ENCODE measurements at regions not wholly inside any gene's neighbourhood (a gene's known extent, or its start where the extent isn't known, plus 50 kb on each side); places are given as distances from the start of the nearest gene placed in this dataset.
"Not testable (repeated sequence)": the region's sequence is repeated elsewhere in the genome, so short reads cannot be mapped to it uniquely, and the experiment has no call there.

DNA sequence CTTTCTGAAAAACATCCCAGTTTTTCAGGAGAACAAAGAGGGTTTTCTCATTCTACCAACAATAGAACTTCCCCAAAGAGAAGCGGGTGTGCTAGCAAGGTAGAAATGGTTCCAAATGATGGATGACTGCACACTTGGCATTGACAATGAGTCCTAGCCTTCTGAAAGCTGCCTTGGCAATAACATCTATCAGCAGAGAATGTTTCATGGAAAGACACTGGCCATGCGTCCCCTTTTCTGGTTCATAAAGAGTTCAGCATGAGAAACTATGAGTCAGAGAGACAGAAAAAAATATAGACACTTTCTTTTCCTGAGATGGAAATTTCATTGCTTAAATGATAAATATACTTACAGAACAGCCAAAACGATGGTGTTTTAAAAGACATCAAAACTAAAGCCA, 236.9 kb upstream of the PRKX start:
- DNase-seq, result peak; percentile 13
- H3K4me1 Mint-ChIP-seq (ENCODE audit: low read depth, unreplicated experiment), result peaks cover 25% of the 10 kb centered on the region
- H3K36me3 Mint-ChIP-seq (ENCODE audit: insufficient read depth, unreplicated experiment), result peaks cover 5% of the 10 kb centered on the region
- H3K27ac Mint-ChIP-seq (ENCODE audit: unreplicated experiment), result peak overlapping the region; percentile 72
- TF ChIP-seq, protein P1, sequence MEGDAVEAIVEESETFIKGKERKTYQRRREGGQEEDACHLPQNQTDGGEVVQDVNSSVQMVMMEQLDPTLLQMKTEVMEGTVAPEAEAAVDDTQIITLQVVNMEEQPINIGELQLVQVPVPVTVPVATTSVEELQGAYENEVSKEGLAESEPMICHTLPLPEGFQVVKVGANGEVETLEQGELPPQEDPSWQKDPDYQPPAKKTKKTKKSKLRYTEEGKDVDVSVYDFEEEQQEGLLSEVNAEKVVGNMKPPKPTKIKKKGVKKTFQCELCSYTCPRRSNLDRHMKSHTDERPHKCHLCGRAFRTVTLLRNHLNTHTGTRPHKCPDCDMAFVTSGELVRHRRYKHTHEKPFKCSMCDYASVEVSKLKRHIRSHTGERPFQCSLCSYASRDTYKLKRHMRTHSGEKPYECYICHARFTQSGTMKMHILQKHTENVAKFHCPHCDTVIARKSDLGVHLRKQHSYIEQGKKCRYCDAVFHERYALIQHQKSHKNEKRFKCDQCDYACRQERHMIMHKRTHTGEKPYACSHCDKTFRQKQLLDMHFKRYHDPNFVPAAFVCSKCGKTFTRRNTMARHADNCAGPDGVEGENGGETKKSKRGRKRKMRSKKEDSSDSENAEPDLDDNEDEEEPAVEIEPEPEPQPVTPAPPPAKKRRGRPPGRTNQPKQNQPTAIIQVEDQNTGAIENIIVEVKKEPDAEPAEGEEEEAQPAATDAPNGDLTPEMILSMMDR (IDR thresholded peaks at IDR 0.05; ENCODE audit: unreplicated experiment), result no peak
- no TSS peak for BruUV-seq (replicated peaks)
- intact Hi-C loops (cut with micrococcal nuclease; ENCODE audit: unreplicated experiment), result no loop called here
- no peak overlapping the region for H3K4me3 Mint-ChIP-seq (ENCODE audit: low read depth, unreplicated experiment)
- no peaks in the 10 kb centered on the region for H3K27me3 Mint-ChIP-seq (ENCODE audit: unreplicated experiment)
- H3K9me3 Mint-ChIP-seq (ENCODE audit: low read depth, unreplicated experiment), result no peaks in the 10 kb centered on the region
- CTCF ChIA-PET, result interaction anchor here (0.7 to 1.1 kb wide), 2 partner anchors 10 to 1073 kb away, joined by 4 to 8 read pairs; no protein-coding TSS in a partner anchor

DNA sequence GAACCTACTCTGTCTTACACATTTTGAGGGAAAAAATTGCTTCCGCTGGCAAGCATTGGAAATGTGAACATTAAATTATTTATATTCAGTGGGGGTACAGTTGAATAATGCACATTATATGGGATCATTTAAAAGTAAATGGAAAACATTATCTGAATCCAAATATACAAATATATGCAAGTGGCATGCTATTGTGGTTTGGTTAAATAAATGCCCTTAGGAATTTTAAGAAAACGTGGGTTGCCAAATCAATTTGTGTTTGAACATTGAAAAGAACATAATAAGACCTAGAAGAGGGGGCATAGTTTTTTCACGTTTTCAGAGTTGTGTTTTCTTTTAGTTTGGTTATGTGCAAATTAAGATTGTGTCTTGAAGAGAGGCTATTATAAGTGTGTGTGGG, 230.5 kb upstream of the PRKX start:
- Mint-ChIP-seq H3K27ac (ENCODE audit: unreplicated experiment) (no peak overlapping the region), H3K36me3 (ENCODE audit: insufficient read depth, unreplicated experiment) (peaks cover 9% of the 10 kb centered on the region), H3K4me3 (ENCODE audit: low read depth, unreplicated experiment) (no peak overlapping the region), H3K27me3 (ENCODE audit: unreplicated experiment) (no peaks in the 10 kb centered on the region), H3K9me3 (ENCODE audit: low read depth, unreplicated experiment) (peaks cover 4% of the 10 kb centered on the region), H3K4me1 (ENCODE audit: low read depth, unreplicated experiment) (no peaks in the 10 kb centered on the region)
- intact Hi-C loops (cut with micrococcal nuclease; ENCODE audit: unreplicated experiment), result no loop called here
- no TSS peak for BruUV-seq (replicated peaks)
- CTCF ChIA-PET, result no interaction called here
- TF ChIP-seq, protein P1 (IDR thresholded peaks at IDR 0.05; ENCODE audit: unreplicated experiment), result no peak
- DNase-seq, result no peak

DNA sequence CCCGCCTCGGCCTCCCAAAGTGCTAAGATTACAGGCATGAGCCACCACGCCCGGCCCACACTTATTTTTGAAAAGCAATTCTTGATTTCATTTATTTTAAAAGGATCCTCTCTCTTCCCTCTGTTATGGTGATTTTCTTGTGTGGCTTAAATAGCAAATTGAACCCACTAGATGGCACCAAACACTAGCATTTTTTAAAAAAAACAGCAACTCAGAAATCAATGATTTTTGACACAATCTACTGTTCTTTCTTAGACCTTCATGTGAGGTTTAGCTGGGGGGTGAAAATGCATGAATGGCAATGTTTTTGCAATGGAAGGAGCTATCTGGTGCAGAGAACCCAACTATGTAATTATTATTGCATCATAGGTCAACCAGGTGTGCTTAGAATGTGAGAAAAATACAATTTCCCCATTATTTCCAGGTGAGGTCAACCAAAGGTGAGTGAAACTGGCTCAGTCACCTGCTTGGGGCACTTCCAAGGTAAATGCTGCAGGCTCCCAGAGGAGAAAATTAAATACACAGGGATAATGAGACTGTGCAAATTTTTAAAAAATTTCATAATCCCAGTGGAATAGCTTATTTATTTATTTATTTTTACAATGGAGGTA, 226.7 kb upstream of the PRKX start:
- H3K27me3 Mint-ChIP-seq (ENCODE audit: unreplicated experiment), result no peaks in the 10 kb centered on the region
- H3K27ac Mint-ChIP-seq (ENCODE audit: unreplicated experiment), result peak overlapping the region; percentile 93
- peaks cover 4% of the 10 kb centered on the region for H3K9me3 Mint-ChIP-seq (ENCODE audit: low read depth, unreplicated experiment)
- DNase-seq, result peak; percentile 57
- intact Hi-C loops (cut with micrococcal nuclease; ENCODE audit: unreplicated experiment), result no loop called here
- no TSS peak for BruUV-seq (replicated peaks)
- no peaks in the 10 kb centered on the region for H3K4me1 Mint-ChIP-seq (ENCODE audit: low read depth, unreplicated experiment)
- H3K4me3 Mint-ChIP-seq (ENCODE audit: low read depth, unreplicated experiment), result peak overlapping the region; percentile 6
- TF ChIP-seq, protein P1 (IDR thresholded peaks at IDR 0.05; ENCODE audit: unreplicated experiment), result no peak
- CTCF ChIA-PET, result interaction anchor here (0.8 to 1.9 kb wide), 4 partner anchors 10 to 323 kb away, joined by 3 to 19 read pairs (median 6); no protein-coding TSS in a partner anchor
- H3K36me3 Mint-ChIP-seq (ENCODE audit: insufficient read depth, unreplicated experiment), result peaks cover 9% of the 10 kb centered on the region

DNA sequence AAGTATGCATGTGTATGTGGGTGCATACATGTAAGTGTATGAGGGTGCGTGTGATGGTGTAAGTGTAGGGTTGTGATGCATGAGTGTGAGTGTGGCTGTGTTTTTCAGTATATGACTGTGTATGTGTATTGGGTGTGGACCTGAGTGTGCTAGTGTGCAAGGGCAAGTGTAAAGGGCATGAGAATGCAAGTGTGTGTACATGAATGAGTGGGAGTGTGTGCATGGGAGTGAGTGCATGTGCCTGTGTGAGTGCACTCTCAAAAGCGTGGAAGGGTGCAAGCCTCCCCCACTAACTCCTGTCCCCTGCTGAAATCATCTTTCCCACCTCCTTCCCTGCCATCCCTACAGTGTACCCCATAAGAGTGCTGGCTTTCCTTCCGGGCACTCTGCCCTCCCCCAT, 225.1 kb upstream of the PRKX start:
- TF ChIP-seq, protein P1 (IDR thresholded peaks at IDR 0.05; ENCODE audit: unreplicated experiment), result no peak
- BruUV-seq (replicated peaks), result no TSS peak
- Mint-ChIP-seq H3K27me3 (ENCODE audit: unreplicated experiment) (no peaks in the 10 kb centered on the region), H3K4me3 (ENCODE audit: low read depth, unreplicated experiment) (no peak overlapping the region), H3K27ac (ENCODE audit: unreplicated experiment) (no peak overlapping the region), H3K36me3 (ENCODE audit: insufficient read depth, unreplicated experiment) (peaks cover 9% of the 10 kb centered on the region), H3K9me3 (ENCODE audit: low read depth, unreplicated experiment) (peaks cover 4% of the 10 kb centered on the region), H3K4me1 (ENCODE audit: low read depth, unreplicated experiment) (no peaks in the 10 kb centered on the region)
- DNase-seq, result no peak
- intact Hi-C loops (cut with micrococcal nuclease; ENCODE audit: unreplicated experiment), result no loop called here
- CTCF ChIA-PET, result no interaction called here

DNA sequence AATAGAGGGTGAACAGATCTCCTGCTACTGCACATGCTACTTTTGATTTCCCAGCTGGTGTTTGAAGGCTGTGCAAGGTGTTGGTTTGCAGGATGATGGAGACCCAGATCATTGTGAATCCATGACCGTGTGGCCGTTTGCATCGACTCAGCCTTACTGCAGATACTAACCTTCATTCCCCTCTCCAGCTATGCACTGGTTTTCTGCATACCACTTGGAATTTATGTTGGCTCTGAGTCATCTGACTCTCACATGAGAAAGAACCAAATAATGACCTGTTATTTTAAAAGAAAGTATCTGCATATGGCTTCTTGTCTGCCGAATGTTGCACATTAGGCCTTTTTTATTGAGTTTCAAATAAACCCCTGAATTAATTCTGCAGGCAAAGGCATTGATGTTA, 221.7 kb upstream of the PRKX start:
- H3K4me3 Mint-ChIP-seq (ENCODE audit: low read depth, unreplicated experiment); CTCF ChIA-PET: not testable (repeated sequence)

DNA sequence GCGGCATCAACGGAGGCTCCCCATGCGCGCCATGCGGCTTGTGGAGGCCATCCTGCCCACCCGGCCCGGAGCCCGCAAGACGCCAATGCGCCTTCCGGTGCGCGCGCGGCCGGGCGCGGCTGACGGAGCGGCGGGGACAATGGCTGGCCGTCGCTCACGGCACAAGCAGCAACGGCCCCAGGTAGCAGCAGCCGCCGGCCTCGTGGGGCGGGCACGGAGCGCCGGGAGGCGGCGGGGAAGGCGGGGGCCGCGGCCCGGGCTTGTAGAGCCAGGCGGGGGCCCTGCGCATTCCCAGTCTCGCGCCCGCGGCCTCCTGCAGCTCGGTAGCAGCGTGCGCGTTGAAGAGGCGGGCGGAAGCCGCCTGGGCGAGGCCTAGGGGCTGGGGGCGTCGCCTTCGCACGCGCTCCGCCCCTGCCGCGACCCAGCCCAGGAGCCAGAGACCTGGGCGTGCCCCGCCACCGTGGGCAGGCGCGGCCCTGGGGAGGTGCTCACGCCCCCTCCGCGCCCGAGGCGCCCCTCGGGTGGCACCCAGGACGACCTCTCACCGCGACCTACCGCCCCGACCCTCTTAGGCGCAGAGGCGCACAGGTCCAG, 207.1 kb upstream of the PRKX start:
- H3K9me3 Mint-ChIP-seq (ENCODE audit: low read depth, unreplicated experiment); H3K27me3 Mint-ChIP-seq (ENCODE audit: unreplicated experiment); H3K27ac Mint-ChIP-seq (ENCODE audit: unreplicated experiment); H3K36me3 Mint-ChIP-seq (ENCODE audit: insufficient read depth, unreplicated experiment); CTCF ChIA-PET; H3K4me3 Mint-ChIP-seq (ENCODE audit: low read depth, unreplicated experiment); BruUV-seq (replicated peaks); intact Hi-C loops (cut with micrococcal nuclease; ENCODE audit: unreplicated experiment); DNase-seq; H3K4me1 Mint-ChIP-seq (ENCODE audit: low read depth, unreplicated experiment): not testable (repeated sequence)

More for the DNA sequence above, 221.7 kb upstream of the PRKX start:
- DNase-seq; H3K9me3 Mint-ChIP-seq (ENCODE audit: low read depth, unreplicated experiment); H3K4me1 Mint-ChIP-seq (ENCODE audit: low read depth, unreplicated experiment); H3K36me3 Mint-ChIP-seq (ENCODE audit: insufficient read depth, unreplicated experiment); intact Hi-C loops (cut with micrococcal nuclease; ENCODE audit: unreplicated experiment); BruUV-seq (replicated peaks); H3K27ac Mint-ChIP-seq (ENCODE audit: unreplicated experiment); H3K27me3 Mint-ChIP-seq (ENCODE audit: unreplicated experiment): not testable (repeated sequence)

All from Calu3 (cell line).